SK-N-MC (cell line): ENCODE measurements at regions not wholly inside any gene's neighbourhood (a gene's known extent, or its start where the extent isn't known, plus 50 kb on each side); places are given as distances from the start of the nearest gene placed in this dataset.

ENCODE experiments used
- EZH2 ChIP-seq: fragments of 200-600 bp; sonication (generic); IDR thresholded peaks from one replicate; pipeline ENCODE4 v1.6.1; 2017; ENCODE audit warnings: antibody characterized with exemption
- POLR2AphosphoS5 ChIP-seq: IDR thresholded peaks from 2 replicates; pipeline ENCODE4 v1.6.1; 2012; ENCODE audit warnings: mild to moderate bottlenecking, low read depth, low read length, borderline replicate concordance

DNA sequence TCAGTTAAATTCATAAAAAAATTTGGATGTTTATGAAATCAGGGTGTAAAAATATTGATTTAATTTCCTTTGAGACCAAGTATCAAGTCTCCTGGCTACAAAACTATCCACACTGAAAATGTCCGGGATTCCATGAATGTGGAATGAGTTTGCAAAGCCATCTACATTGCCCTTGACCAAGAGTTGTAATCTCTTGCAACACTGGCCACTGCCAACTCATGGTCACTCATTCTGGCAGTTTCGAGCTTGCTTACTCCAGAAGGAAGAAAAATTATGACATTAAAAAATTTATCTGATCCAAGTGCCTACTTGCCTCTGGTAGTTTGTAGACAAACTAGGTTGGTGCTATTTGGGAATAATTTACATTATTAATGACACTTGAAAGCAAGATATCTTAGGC, 84.2 kb downstream of the NPY start:
- TF ChIP-seq POLR2AphosphoS5 = no peak
- TF ChIP-seq EZH2 = no peak
